ENCODE measurements at regions not wholly inside any gene's neighbourhood (a gene's known extent, or its start where the extent isn't known, plus 50 kb on each side); places are given as distances from the start of the nearest gene placed in this dataset.

DNA sequence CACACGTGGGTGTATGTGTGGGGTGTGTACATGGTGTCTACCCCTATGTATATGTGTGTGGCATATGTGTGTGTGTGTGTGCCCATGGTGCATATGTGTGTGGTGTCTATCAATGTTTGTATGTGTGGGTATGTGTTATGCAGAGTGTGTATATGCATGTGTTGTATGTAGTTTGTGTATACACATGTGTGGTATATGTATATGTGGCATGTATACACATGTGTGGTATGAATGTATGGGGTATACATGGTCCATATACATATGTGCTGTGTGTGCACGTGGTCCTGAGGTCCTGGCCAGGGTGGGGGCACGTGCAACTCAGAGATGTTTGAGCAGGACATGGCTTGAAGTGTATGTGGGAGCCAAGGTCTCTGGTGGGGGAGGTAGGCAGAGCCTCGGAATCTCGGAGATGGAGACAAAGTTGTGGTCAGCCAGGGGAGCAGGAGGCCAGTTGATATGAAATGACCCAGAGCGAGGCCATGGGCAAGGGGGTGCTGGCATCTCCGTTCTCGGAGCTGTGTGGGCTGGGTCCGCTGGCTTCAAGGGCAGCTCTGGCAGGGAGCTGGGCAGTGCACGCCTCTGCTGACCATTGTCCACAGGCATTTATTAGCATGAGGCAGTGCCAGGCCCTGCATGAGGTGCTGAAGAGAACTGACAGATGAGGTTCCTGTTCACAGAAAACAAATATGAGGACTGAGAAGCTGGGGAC lies 276.2 kb upstream of the CHD6 start:
- no peak for DNase-seq (ENCODE audit: low spot score)
- H3K27me3 Mint-ChIP-seq (ENCODE audit: insufficient read depth), result no peaks in the 10 kb centered on the region
- H3K36me3 Mint-ChIP-seq (ENCODE audit: low read depth), result no peaks in the 10 kb centered on the region
- intact Hi-C loops (cut with micrococcal nuclease), result no loop called here
- H3K27ac Mint-ChIP-seq, result no peak overlapping the region
- H3K4me3 Mint-ChIP-seq, result no peak overlapping the region
- H3K9me3 Mint-ChIP-seq, result no peaks in the 10 kb centered on the region
- no peaks in the 10 kb centered on the region for H3K4me1 Mint-ChIP-seq (ENCODE audit: low read depth)

DNA sequence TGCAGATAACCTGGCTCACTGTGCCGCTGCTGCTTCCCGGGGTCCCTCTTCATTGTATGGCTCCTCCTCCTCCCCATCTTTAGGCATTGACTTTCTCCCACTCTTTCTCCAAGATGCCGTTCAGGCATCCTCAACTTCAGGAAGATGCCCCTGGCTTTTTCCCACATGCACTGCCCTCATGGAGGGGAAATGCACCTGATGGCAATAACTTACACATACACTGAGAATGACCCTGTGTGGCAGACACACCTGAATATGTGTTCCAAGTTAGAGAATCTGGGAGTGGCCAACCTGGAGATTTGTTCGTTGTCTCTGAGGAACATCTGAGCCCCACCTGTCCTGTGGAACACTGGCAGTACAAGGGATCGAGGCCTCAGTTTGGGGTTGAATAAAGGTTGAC lies 273.9 kb upstream of the CHD6 start:
- intact Hi-C loops (cut with micrococcal nuclease), result no loop called here
- H3K9me3 Mint-ChIP-seq, result no peaks in the 10 kb centered on the region
- H3K4me3 Mint-ChIP-seq, result no peak overlapping the region
- H3K27ac Mint-ChIP-seq, result no peak overlapping the region
- DNase-seq (ENCODE audit: low spot score), result no peak
- H3K4me1 Mint-ChIP-seq (ENCODE audit: low read depth), result no peaks in the 10 kb centered on the region
- H3K27me3 Mint-ChIP-seq (ENCODE audit: insufficient read depth), result no peaks in the 10 kb centered on the region
- no peaks in the 10 kb centered on the region for H3K36me3 Mint-ChIP-seq (ENCODE audit: low read depth)

DNA sequence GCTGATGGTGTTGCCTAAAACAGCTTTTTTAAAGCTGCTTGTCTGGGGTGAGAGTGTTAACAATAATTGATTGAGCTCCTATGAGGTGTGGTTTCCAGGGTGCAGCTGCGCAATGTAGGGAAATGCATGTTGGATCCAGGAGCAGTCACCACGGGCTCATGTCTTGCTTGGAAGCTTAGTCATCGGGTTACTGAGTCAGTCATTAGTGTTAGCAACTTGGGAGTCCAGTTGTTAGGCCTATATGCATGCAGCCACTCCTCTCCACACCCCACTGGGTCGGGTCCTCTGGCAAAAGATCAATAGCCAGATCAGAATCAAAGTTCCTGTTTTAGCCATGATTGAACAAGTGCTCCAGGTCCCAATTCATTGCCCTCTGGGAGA lies 271.7 kb upstream of the CHD6 start:
- Mint-ChIP-seq H3K9me3 (no peaks in the 10 kb centered on the region), H3K4me1 (ENCODE audit: low read depth) (no peaks in the 10 kb centered on the region), H3K4me3 (no peak overlapping the region), H3K36me3 (ENCODE audit: low read depth) (no peaks in the 10 kb centered on the region), H3K27me3 (ENCODE audit: insufficient read depth) (no peaks in the 10 kb centered on the region), H3K27ac (no peak overlapping the region)
- intact Hi-C loops (cut with micrococcal nuclease), result no loop called here
- DNase-seq (ENCODE audit: low spot score), result no peak

DNA sequence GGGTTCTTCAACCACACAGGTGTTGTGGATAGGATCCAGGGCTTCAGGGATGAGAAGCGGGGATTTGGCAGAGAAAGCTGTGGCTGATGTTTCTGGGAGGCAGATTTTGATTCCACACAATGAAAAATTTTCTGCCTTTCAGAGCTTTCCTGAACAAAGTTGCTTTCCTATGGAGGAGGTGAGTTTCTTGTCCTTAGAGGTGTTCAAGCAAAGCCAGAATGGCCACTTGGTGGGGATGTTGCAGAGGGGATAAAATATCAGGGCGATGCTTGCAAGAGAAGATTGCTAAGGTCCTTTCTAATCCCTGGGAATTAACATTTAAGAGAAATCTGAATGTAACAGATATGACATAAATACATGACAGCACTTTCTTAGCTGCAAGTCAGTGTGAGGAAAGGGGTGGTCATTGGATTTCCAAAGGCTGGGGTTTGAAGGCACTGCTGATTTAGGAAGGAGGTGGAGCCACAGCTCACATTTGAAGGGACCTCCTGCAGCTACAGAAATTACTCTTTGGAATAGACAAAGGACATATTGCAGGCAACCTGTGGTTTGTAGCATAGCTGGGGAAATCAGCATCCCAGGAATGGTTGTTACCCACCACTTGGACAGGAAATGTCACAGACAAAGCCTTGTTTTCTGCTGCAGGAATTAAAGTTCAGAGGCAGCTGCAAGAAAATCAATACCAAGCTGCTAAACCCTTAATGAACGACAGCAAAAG lies 271.1 kb upstream of the CHD6 start:
- no peaks in the 10 kb centered on the region for H3K4me1 Mint-ChIP-seq (ENCODE audit: low read depth)
- no peaks in the 10 kb centered on the region for H3K27me3 Mint-ChIP-seq (ENCODE audit: insufficient read depth)
- no peaks in the 10 kb centered on the region for H3K9me3 Mint-ChIP-seq
- H3K27ac Mint-ChIP-seq, result no peak overlapping the region
- H3K36me3 Mint-ChIP-seq (ENCODE audit: low read depth), result no peaks in the 10 kb centered on the region
- intact Hi-C loops (cut with micrococcal nuclease), result no loop called here
- no peak overlapping the region for H3K4me3 Mint-ChIP-seq
- DNase-seq (ENCODE audit: low spot score), result no peak

DNA sequence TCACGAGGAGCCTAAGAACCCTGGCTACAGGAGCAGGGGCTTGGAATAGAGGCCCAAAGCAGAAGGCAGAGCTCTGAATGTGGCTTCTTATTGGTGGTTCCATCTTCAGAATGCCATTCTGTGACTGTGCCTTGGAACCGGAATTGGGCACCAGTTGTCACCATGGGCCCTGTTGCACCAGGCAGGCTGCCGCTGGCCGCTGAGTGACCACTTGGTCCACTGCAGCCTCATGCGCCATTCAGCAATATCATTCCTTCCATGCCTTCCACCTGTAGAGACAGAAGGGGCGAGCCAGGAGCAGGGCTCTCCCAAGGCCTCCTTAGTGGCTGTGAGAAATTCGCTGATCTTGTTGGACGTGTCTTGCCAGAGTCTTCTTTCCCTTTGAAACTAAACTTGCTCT lies 270.3 kb upstream of the CHD6 start:
- intact Hi-C loops (cut with micrococcal nuclease), result no loop called here
- no peak for DNase-seq (ENCODE audit: low spot score)
- Mint-ChIP-seq H3K9me3 (no peaks in the 10 kb centered on the region), H3K4me3 (no peak overlapping the region), H3K27ac (no peak overlapping the region), H3K4me1 (ENCODE audit: low read depth) (no peaks in the 10 kb centered on the region), H3K27me3 (ENCODE audit: insufficient read depth) (no peaks in the 10 kb centered on the region), H3K36me3 (ENCODE audit: low read depth) (no peaks in the 10 kb centered on the region)

DNA sequence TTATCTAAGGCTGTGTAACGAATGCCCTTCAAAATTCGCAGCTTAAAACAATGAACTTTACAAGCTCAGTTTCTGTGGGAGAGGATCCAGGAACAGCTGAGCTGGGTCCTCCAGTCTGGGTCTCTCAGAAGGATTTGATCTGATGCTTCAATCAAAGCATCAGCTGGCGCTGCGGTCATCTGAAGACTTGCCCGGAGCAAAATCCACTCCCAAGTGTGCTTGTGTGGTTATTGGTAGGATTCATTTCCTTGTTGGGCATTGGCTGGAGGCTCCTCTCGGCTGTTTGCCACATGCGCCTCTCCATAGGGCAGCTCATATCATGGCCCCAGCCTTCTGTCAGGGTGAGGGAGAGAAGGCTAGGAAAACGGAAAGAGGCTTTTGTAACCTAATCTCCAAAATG lies 269.3 kb upstream of the CHD6 start:
- H3K27ac Mint-ChIP-seq, result no peak overlapping the region
- no peaks in the 10 kb centered on the region for H3K27me3 Mint-ChIP-seq (ENCODE audit: insufficient read depth)
- no peaks in the 10 kb centered on the region for H3K9me3 Mint-ChIP-seq
- no peaks in the 10 kb centered on the region for H3K36me3 Mint-ChIP-seq (ENCODE audit: low read depth)
- no peaks in the 10 kb centered on the region for H3K4me1 Mint-ChIP-seq (ENCODE audit: low read depth)
- H3K4me3 Mint-ChIP-seq, result no peak overlapping the region
- no peak for DNase-seq (ENCODE audit: low spot score)
- intact Hi-C loops (cut with micrococcal nuclease), result no loop called here

DNA sequence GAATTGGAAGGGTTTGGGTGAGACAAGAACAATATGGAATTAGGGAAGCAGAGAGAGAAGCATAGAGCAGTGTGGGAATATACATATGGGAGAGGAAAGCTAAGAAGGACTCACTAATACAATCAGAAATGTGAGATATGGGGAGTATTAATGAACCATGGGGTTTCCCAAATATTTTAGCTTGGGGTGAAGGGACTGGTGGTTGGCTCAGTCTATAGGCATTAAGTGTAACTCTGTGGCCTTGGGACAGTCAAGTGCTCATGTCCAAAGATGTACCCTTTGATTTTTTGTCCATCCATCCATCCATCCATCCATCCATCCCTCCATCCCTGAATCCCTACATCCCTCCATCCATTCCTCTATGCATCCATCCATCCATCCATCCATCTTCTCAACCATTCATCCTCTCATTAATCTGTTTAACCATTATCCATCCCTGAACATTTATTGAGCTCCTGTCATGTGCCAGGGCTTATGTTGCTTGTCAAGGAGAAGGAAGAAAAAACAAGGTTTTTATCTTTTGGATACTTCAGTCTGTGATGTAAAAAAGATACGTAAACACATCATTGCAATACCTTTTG lies 263.4 kb upstream of the CHD6 start:
- Mint-ChIP-seq H3K27me3 (ENCODE audit: insufficient read depth) (no peaks in the 10 kb centered on the region), H3K27ac (no peak overlapping the region), H3K4me3 (no peak overlapping the region), H3K4me1 (ENCODE audit: low read depth) (no peaks in the 10 kb centered on the region), H3K9me3 (no peaks in the 10 kb centered on the region), H3K36me3 (ENCODE audit: low read depth) (no peaks in the 10 kb centered on the region)
- intact Hi-C loops (cut with micrococcal nuclease), result no loop called here
- no peak for DNase-seq (ENCODE audit: low spot score)

DNA sequence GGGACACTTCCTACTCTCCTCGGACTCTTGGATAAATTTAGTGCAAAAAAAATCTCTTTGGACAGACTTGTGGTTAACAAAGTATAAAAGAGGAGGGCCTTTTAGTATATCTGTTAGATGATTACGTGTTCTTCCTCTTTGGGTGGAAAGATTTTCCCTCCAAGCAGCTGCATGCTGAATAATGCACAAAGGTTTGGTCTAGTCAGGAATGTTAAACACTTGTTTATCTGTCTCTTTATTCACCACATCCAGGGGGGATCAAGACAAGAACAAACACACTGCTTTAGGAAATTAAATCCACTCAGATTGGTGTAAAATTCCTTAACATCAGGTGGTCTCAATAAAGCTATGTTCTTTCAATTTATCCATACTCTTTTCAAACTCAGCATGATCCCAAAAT lies 260.9 kb upstream of the CHD6 start:
- H3K4me3 Mint-ChIP-seq, result no peak overlapping the region
- intact Hi-C loops (cut with micrococcal nuclease), result no loop called here
- H3K36me3 Mint-ChIP-seq (ENCODE audit: low read depth), result no peaks in the 10 kb centered on the region
- DNase-seq (ENCODE audit: low spot score), result no peak
- no peaks in the 10 kb centered on the region for H3K27me3 Mint-ChIP-seq (ENCODE audit: insufficient read depth)
- H3K27ac Mint-ChIP-seq, result no peak overlapping the region
- no peaks in the 10 kb centered on the region for H3K9me3 Mint-ChIP-seq
- no peaks in the 10 kb centered on the region for H3K4me1 Mint-ChIP-seq (ENCODE audit: low read depth)

DNA sequence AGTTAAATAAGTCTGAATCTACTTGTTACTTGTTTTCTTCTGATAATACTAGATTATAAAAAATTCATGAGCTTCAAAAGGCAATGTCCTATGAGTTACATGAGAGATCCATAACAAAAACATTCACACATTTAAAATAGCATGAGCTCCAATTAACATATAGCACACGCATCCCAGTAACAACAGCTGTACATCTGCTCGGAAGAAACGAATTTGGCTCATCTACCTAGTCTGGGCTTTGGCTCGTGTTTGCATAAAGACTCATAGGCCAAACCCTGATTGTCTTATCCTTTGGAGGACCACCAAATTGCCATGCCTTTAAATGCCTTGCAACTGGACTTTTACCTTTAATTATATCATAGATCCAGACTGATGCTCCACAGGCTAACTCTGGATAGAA lies 259.7 kb upstream of the CHD6 start:
- intact Hi-C loops (cut with micrococcal nuclease), result no loop called here
- Mint-ChIP-seq H3K27me3 (ENCODE audit: insufficient read depth) (no peaks in the 10 kb centered on the region), H3K4me1 (ENCODE audit: low read depth) (no peaks in the 10 kb centered on the region), H3K36me3 (ENCODE audit: low read depth) (no peaks in the 10 kb centered on the region), H3K9me3 (no peaks in the 10 kb centered on the region), H3K27ac (no peak overlapping the region), H3K4me3 (no peak overlapping the region)
- no peak for DNase-seq (ENCODE audit: low spot score)

DNA sequence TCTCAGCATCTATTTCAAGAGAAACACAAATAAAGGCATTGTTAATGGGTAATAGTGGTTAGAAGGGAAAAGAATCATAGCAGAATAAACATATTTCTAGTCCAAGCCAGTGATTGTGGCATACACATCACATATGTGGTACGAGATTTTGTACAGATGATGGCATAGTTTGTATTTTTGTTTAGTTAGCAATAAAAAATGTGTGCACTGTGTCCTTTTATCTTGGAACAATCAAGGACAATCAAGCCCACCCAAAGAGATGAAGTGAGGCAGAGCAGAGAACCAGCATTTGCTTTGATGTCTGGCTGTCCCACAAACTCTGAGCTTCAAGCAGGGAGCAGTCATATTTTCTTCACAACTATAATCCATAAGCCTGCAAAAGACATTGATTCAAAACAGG lies 256.5 kb upstream of the CHD6 start:
- intact Hi-C loops (cut with micrococcal nuclease), result no loop called here
- Mint-ChIP-seq H3K36me3 (ENCODE audit: low read depth) (no peaks in the 10 kb centered on the region), H3K27ac (no peak overlapping the region), H3K27me3 (ENCODE audit: insufficient read depth) (no peaks in the 10 kb centered on the region), H3K4me1 (ENCODE audit: low read depth) (no peaks in the 10 kb centered on the region), H3K4me3 (no peak overlapping the region), H3K9me3 (no peaks in the 10 kb centered on the region)
- no peak for DNase-seq (ENCODE audit: low spot score)

DNA sequence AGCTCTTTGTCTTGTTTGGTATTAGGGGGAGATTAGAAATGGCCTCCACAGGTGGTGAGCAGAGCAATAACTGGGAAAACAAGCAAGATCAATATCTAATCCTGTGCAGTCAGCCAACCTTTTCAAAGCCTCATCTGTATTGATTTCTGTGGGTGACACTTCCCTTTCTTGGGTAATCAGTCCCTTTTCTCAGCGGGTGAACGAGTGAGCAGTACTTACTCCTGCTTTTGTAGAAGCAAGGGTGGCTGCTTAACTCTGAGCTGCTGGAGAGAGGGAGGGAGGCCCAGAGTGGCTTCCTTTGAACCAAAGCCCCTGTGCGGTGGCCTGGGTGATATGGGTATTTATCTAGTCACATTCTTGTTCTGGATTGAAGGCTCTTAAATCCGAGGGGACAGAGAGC lies 254.8 kb upstream of the CHD6 start:
- intact Hi-C loops (cut with micrococcal nuclease), result no loop called here
- no peak for DNase-seq (ENCODE audit: low spot score)
- H3K4me1 Mint-ChIP-seq (ENCODE audit: low read depth), result no peaks in the 10 kb centered on the region
- no peak overlapping the region for H3K27ac Mint-ChIP-seq
- no peaks in the 10 kb centered on the region for H3K27me3 Mint-ChIP-seq (ENCODE audit: insufficient read depth)
- no peaks in the 10 kb centered on the region for H3K36me3 Mint-ChIP-seq (ENCODE audit: low read depth)
- H3K4me3 Mint-ChIP-seq, result no peak overlapping the region
- no peaks in the 10 kb centered on the region for H3K9me3 Mint-ChIP-seq

DNA sequence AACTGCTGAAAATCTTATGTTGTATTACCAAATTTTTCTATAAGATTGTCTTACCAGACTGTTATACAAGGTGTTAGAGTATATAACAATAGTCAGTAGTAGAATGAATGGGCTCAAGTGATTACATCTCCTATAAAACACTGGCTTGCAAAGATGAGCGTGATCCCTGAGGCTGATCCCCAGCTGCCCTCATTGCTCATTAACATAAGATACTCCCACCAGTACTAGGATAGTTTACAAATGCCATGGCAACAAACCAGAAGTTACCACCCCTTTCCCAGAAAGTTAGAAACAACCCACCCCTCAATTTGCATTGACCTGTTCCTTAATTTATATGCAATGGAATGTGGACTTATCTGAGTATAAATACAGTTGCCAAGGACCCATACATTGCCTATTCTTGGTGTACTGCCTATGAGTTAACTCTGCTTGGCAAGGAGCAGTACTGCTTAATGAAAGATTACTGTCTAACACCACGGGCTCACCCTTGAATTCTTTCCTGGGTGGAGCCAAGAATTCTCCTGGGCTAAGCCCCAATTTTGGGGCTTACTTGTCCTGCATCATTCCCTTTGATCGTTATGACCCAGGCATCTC lies 252.8 kb upstream of the CHD6 start:
- no peak for DNase-seq (ENCODE audit: low spot score)
- Mint-ChIP-seq H3K9me3 (no peaks in the 10 kb centered on the region), H3K36me3 (ENCODE audit: low read depth) (no peaks in the 10 kb centered on the region), H3K4me3 (no peak overlapping the region), H3K4me1 (ENCODE audit: low read depth) (no peaks in the 10 kb centered on the region), H3K27ac (no peak overlapping the region), H3K27me3 (ENCODE audit: insufficient read depth) (no peaks in the 10 kb centered on the region)
- intact Hi-C loops (cut with micrococcal nuclease), result no loop called here

DNA sequence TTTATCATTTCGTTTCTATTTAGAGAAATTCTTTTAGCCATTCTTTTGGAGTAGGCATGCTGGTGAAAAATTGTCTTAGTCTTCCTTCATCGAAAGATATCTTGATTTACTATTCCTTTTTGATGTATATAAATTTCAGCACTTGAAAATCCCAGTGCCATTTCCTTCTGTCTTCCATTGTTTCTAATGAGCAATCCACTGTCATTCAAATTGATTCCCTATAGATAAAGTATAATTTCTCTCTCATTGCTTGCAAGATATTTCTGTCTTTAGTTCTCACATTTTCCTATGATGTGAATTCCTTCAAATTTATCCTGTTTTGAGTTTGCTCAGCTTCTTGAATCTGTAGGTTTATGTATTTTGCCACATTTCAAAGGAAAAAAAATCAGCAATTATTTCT lies 251.1 kb upstream of the CHD6 start:
- intact Hi-C loops (cut with micrococcal nuclease), result no loop called here
- Mint-ChIP-seq H3K4me3 (no peak overlapping the region), H3K27ac (no peak overlapping the region), H3K36me3 (ENCODE audit: low read depth) (no peaks in the 10 kb centered on the region), H3K4me1 (ENCODE audit: low read depth) (no peaks in the 10 kb centered on the region), H3K27me3 (ENCODE audit: insufficient read depth) (no peaks in the 10 kb centered on the region), H3K9me3 (no peaks in the 10 kb centered on the region)
- DNase-seq (ENCODE audit: low spot score), result no peak

Measured in activated T-helper 1 cell treated with anti-CD3 and anti-CD28 coated beads, Interleukin-12 subunit alpha, Interleukin-12 subunit beta, Interleukin-2, Interleukin-4 antibody, amounts not matched to agents 30 ng/mL and 10 ng/mL and 1 ng/mL, durations not matched to agents 14 hours and 24 hours and 36 hours (primary cell).